DND-41 (cell line): ENCODE measurements at regions not wholly inside any gene's neighbourhood (a gene's known extent, or its start where the extent isn't known, plus 50 kb on each side); places are given as distances from the start of the nearest gene placed in this dataset.

Experiments used
- ATAC-seq: fragments of 200-7000 bp; cut with Tn5 transposase; 3 replicates; pipeline ENCODE4 v1.9.1; 2021; ENCODE audit warnings: low read depth; ENCODE audit not compliant: insufficient read depth
- DNase-seq: peaks from one replicate; pipeline ENCODE4 v3.0.0-alpha.2; 2020
- H2AFZ ChIP-seq: 2 replicates; pipeline ENCODE4 v1.6.0; 2012; ENCODE audit warnings: low read depth, low read length
- H3K27ac ChIP-seq: 2 replicates; pipeline ENCODE4 v1.5.1; 2012; ENCODE audit warnings: low read length, inconsistent platforms
- H3K27me3 ChIP-seq: fragments of 200-600 bp; sonication (generic); 2 replicates; pipeline ENCODE4 v1.6.0; 2012; ENCODE audit warnings: low read length, mild to moderate bottlenecking, inconsistent platforms; ENCODE audit not compliant: insufficient read depth, poor library complexity
- H3K36me3 ChIP-seq: 2 replicates; pipeline ENCODE4 v1.5.1; 2012; ENCODE audit warnings: low read length, inconsistent platforms; ENCODE audit not compliant: insufficient read depth
- H3K4me1 ChIP-seq: 2 replicates; pipeline ENCODE4 v1.5.1; 2012; ENCODE audit warnings: mild to moderate bottlenecking, low read length; ENCODE audit not compliant: insufficient read depth
- H3K4me2 ChIP-seq: 2 replicates; pipeline ENCODE4 v1.6.0; 2012; ENCODE audit warnings: mild to moderate bottlenecking, moderate library complexity, low read length, inconsistent platforms; ENCODE audit not compliant: insufficient read depth
- H3K4me3 ChIP-seq, 2 experiments: fragments of 200-600 bp in 1 of 2; shearing (Covaris generic) in 1 of 2; 2 replicates each; pipeline ENCODE4 v1.5.1; 2012 to 2016; ENCODE audit warnings: inconsistent platforms in 2 of 2, low read length in 2 of 2, mild to moderate bottlenecking in 2 of 2, low read depth in 1 of 2, moderate library complexity in 1 of 2
- H3K79me2 ChIP-seq: 2 replicates; pipeline ENCODE4 v1.6.0; 2012; ENCODE audit warnings: low read length, inconsistent platforms; ENCODE audit not compliant: insufficient read depth
- H3K9ac ChIP-seq: 2 replicates; pipeline ENCODE4 v1.6.0; 2012; ENCODE audit warnings: low read depth, mild to moderate bottlenecking, inconsistent platforms, low read length, moderate library complexity
- H3K9me3 ChIP-seq: 2 replicates; pipeline ENCODE4 v1.5.1; 2012; ENCODE audit warnings: low read length, moderate library complexity, mild to moderate bottlenecking, inconsistent platforms; ENCODE audit not compliant: insufficient read depth, severe bottlenecking
- H4K20me1 ChIP-seq: 2 replicates; pipeline ENCODE4 v1.6.0; 2012; ENCODE audit warnings: low read length; ENCODE audit not compliant: insufficient read depth
- CTCF ChIP-seq: IDR thresholded peaks from 2 replicates; pipeline ENCODE4 v1.5.1; 2012; ENCODE audit warnings: borderline replicate concordance, low read length, moderate library complexity, mild to moderate bottlenecking; ENCODE audit not compliant: poor library complexity, severe bottlenecking; ENCODE audit errors: extremely low read depth
- EZH2 ChIP-seq: IDR thresholded peaks from 3 replicates; pipeline ENCODE4 v1.6.1; 2012; ENCODE audit warnings: borderline replicate concordance, low read depth, mild to moderate bottlenecking, moderate library complexity, low read length, inconsistent platforms; ENCODE audit not compliant: severe bottlenecking

GRCh38 chr6:137816688-137817618, 50.1 kb upstream of the TNFAIP3 start:
- H3K27me3 ChIP-seq = no peaks in the 10 kb centered on the region
- no peaks in the 10 kb centered on the region for H3K36me3 ChIP-seq
- no peak overlapping the region for H3K4me2 ChIP-seq
- peaks cover 38% of the 10 kb centered on the region for H3K4me1 ChIP-seq
- no peak overlapping the region for H3K4me3 ChIP-seq
- TF ChIP-seq EZH2 (no peak), CTCF (no peak)
- H3K9me3 ChIP-seq = no peaks in the 10 kb centered on the region
- H3K79me2 ChIP-seq = no peaks in the 10 kb centered on the region
- ATAC-seq (no peak), DNase-seq (no peak)
- no peaks in the 10 kb centered on the region for H4K20me1 ChIP-seq
- H3K27ac ChIP-seq = peak overlapping the region; percentile 30; the same call in 1 of the 2 replicates
- no peak overlapping the region for H3K9ac ChIP-seq
- no peak overlapping the region for H2AFZ ChIP-seq
